ENCODE measurements at regions not wholly inside any gene's neighbourhood (a gene's known extent, or its start where the extent isn't known, plus 50 kb on each side); places are given as distances from the start of the nearest gene placed in this dataset.

- Histone ChIP-seq H3K36me3 (no peaks in the 10 kb centered on the region), H3K4me1 (no peaks in the 10 kb centered on the region), H3K9me3 (no peaks in the 10 kb centered on the region), H3K4me3 (no peak overlapping the region), H3K27me3 (no peaks in the 10 kb centered on the region), H3K27ac (no peak overlapping the region)
- intact Hi-C loops (cut with DNase I; ENCODE audit: low total_unique reads) (no loop called here), in situ Hi-C loops (cut with MboI; ENCODE audit: low pct_ligation_motif_present in 1 of 4, low pct_unique_long_range_greater_than_20kb in 1 of 4, low sequenced_read_pairs in 3 of 4) (no loop called here)
- DNase-seq: no peak
- TF ChIP-seq POLR2AphosphoS5 (IDR thresholded peaks at IDR 0.05) (no peak), POLR2A (IDR thresholded peaks at IDR 0.05) (no peak), CTCF (IDR thresholded peaks at IDR 0.05) (no peak), EP300 (IDR thresholded peaks at IDR 0.05; ENCODE audit: low read depth) (no peak)
Measured at GRCh38 chr9:111193095-111193494, 136.9 kb downstream of the OR2K2 start.

GRCh38 chr9:111192650-111193049 lies 137.4 kb downstream of the OR2K2 start:
- DNase-seq: no peak
- H3K4me1 ChIP-seq: no peaks in the 10 kb centered on the region
- WGBS, 2 donors (ENCODE audit: low coverage in 1 of 2): 50 to 56% methylated on average over 2 of the region's 2 CpGs
- H3K27ac ChIP-seq: no peak overlapping the region
- no peaks in the 10 kb centered on the region for H3K27me3 ChIP-seq
- no peak overlapping the region for H3K4me3 ChIP-seq
- intact Hi-C loops (cut with DNase I; ENCODE audit: low total_unique reads): no loop called here
- in situ Hi-C loops (cut with MboI; ENCODE audit: low pct_ligation_motif_present in 1 of 4, low pct_unique_long_range_greater_than_20kb in 1 of 4, low sequenced_read_pairs in 3 of 4): no loop called here
- no peaks in the 10 kb centered on the region for H3K36me3 ChIP-seq
- no peaks in the 10 kb centered on the region for H3K9me3 ChIP-seq
- TF ChIP-seq POLR2AphosphoS5 (IDR thresholded peaks at IDR 0.05): no peak
- no peak for TF ChIP-seq CTCF (IDR thresholded peaks at IDR 0.05)
- TF ChIP-seq POLR2A (IDR thresholded peaks at IDR 0.05): no peak
- no peak for TF ChIP-seq EP300 (IDR thresholded peaks at IDR 0.05; ENCODE audit: low read depth)

- no peak overlapping the region for H3K4me3 ChIP-seq
- H3K27ac ChIP-seq: no peak overlapping the region
- H3K27me3 ChIP-seq: no peaks in the 10 kb centered on the region
- intact Hi-C loops (cut with DNase I; ENCODE audit: low total_unique reads) (no loop called here), in situ Hi-C loops (cut with MboI; ENCODE audit: low pct_ligation_motif_present in 1 of 4, low pct_unique_long_range_greater_than_20kb in 1 of 4, low sequenced_read_pairs in 3 of 4) (no loop called here)
- no peaks in the 10 kb centered on the region for H3K4me1 ChIP-seq
- no peaks in the 10 kb centered on the region for H3K36me3 ChIP-seq
- TF ChIP-seq POLR2AphosphoS5 (IDR thresholded peaks at IDR 0.05) (no peak), POLR2A (IDR thresholded peaks at IDR 0.05) (no peak), EP300 (IDR thresholded peaks at IDR 0.05; ENCODE audit: low read depth) (no peak), CTCF (IDR thresholded peaks at IDR 0.05) (no peak)
- DNase-seq: no peak
- H3K9me3 ChIP-seq: no peaks in the 10 kb centered on the region
Measured at GRCh38 chr9:111190347-111190746, 139.7 kb downstream of the OR2K2 start.

GRCh38 chr9:111187376-111187775 lies 142.6 kb downstream of the OR2K2 start:
- Histone ChIP-seq H3K27me3 (no peaks in the 10 kb centered on the region), H3K27ac (no peak overlapping the region), H3K4me3 (no peak overlapping the region), H3K36me3 (no peaks in the 10 kb centered on the region), H3K4me1 (no peaks in the 10 kb centered on the region), H3K9me3 (no peaks in the 10 kb centered on the region)
- no peak for DNase-seq
- WGBS, 2 donors (ENCODE audit: low coverage in 1 of 2): 80 to 97% methylated on average over 1 of the region's 1 CpG
- intact Hi-C loops (cut with DNase I; ENCODE audit: low total_unique reads): no loop called here
- no peak for TF ChIP-seq POLR2A (IDR thresholded peaks at IDR 0.05)
- TF ChIP-seq EP300 (IDR thresholded peaks at IDR 0.05; ENCODE audit: low read depth): no peak
- TF ChIP-seq POLR2AphosphoS5 (IDR thresholded peaks at IDR 0.05): no peak
- no peak for TF ChIP-seq CTCF (IDR thresholded peaks at IDR 0.05)
- in situ Hi-C loops (cut with MboI; ENCODE audit: low pct_ligation_motif_present in 1 of 4, low pct_unique_long_range_greater_than_20kb in 1 of 4, low sequenced_read_pairs in 3 of 4): no loop called here

All from transverse colon (tissue), 4 donors.